RWPE1 (cell line): ENCODE measurements at regions not wholly inside any gene's neighbourhood (a gene's known extent, or its start where the extent isn't known, plus 50 kb on each side); places are given as distances from the start of the nearest gene placed in this dataset.
"Not testable (repeated sequence)": the region's sequence is repeated elsewhere in the genome, so short reads cannot be mapped to it uniquely, and the experiment has no call there.

Experiments used
- CTCF ChIA-PET: fragments of 350-600 bp; sonication (Branson Sonifier 250); formaldehyde crosslinking; extraction: SDS; loops from one replicate; lab custom pipeline; 2021; lab: Yijun Ruan, JAX
- POLR2A ChIA-PET: fragments of 400-600 bp; formaldehyde crosslinking; extraction: SDS; loops from one replicate; lab custom pipeline; 2020; ENCODE audit warnings: antibody characterized with exemption; ENCODE audit not compliant: low non-redundant PET; lab: Yijun Ruan, JAX
- DNase-seq: peaks from one replicate; pipeline ENCODE4 v3.0.0; 2012; ENCODE audit warnings: low spot score
- H3K27ac ChIP-seq: fragments of 450-650 bp; 2 replicates; pipeline ENCODE4 v1.5.1; 2017
- CTCF ChIP-seq: fragments of 450-650 bp; conservative IDR thresholded peaks from 2 replicates; pipeline ENCODE4 v1.5.1; 2017; ENCODE audit warnings: low read depth, mild to moderate bottlenecking

GRCh38 chr1:95660736-95661135, 426.7 kb downstream of the RWDD3 start:
- ChIA-PET POLR2A (interaction anchor here (0.7 kb wide), 1 partner anchor 8 kb away, joined by 3 read pairs; no protein-coding TSS in a partner anchor), CTCF (no interaction called here)
- H3K27ac ChIP-seq, result no peak overlapping the region
- TF ChIP-seq CTCF, result no peak
- no peak for DNase-seq

GRCh38 chr1:95663530-95663929, 429.5 kb downstream of the RWDD3 start:
- DNase-seq, H3K27ac ChIP-seq, POLR2A ChIA-PET: not testable (repeated sequence)
- CTCF ChIA-PET, result interaction anchor here (0.6 kb wide), 1 partner anchor 1062 kb away, joined by 4 read pairs; no protein-coding TSS in a partner anchor

- TF ChIP-seq CTCF, result no peak
- POLR2A ChIA-PET, result no interaction called here
Observed at GRCh38 chr1:95668165-95668564, 434.2 kb downstream of the RWDD3 start.

GRCh38 chr1:95669638-95670037, 435.6 kb downstream of the RWDD3 start:
- CTCF ChIA-PET, POLR2A ChIA-PET, H3K27ac ChIP-seq, DNase-seq: not testable (repeated sequence)

More at GRCh38 chr1:95668165-95668564, 434.2 kb downstream of the RWDD3 start:
- no peak for DNase-seq
- no peak overlapping the region for H3K27ac ChIP-seq
- CTCF ChIA-PET, result no interaction called here

- ChIA-PET CTCF (no interaction called here), POLR2A (no interaction called here)
- no peak overlapping the region for H3K27ac ChIP-seq
- no peak for TF ChIP-seq CTCF
- no peak for DNase-seq
Observed at GRCh38 chr1:95671098-95671497, 437.1 kb downstream of the RWDD3 start.

GRCh38 chr1:95679262-95679661, 445.3 kb downstream of the RWDD3 start:
- ChIA-PET POLR2A (no interaction called here), CTCF (interaction anchor here (0.6 kb wide), 1 partner anchor 524 kb away, joined by 3 read pairs; no protein-coding TSS in a partner anchor)
- no peak overlapping the region for H3K27ac ChIP-seq
- no peak for DNase-seq
- TF ChIP-seq CTCF, result no peak

GRCh38 chr1:95685081-95685480, 451.1 kb downstream of the RWDD3 start:
- no peak for DNase-seq
- CTCF ChIA-PET, result no interaction called here
- H3K27ac ChIP-seq, result no peak overlapping the region
- POLR2A ChIA-PET, result no interaction called here
- TF ChIP-seq CTCF, result no peak

GRCh38 chr1:95686217-95686616, 452.2 kb downstream of the RWDD3 start:
- POLR2A ChIA-PET, result no interaction called here
- CTCF ChIA-PET, result no interaction called here
- H3K27ac ChIP-seq, result no peak overlapping the region
- no peak for DNase-seq
- TF ChIP-seq CTCF, result no peak
